D721Med (cell line): ENCODE measurements at regions not wholly inside any gene's neighbourhood (a gene's known extent, or its start where the extent isn't known, plus 50 kb on each side); places are given as distances from the start of the nearest gene placed in this dataset.

Experiments
- DNase-seq: peaks from one replicate; pipeline ENCODE4 v3.0.0; 2011; ENCODE audit warnings: low spot score; ENCODE audit not compliant: insufficient read length
- FAIRE-seq: peaks from 2 replicates; lab custom pipeline; 2011; peaks lifted over from hg19 to GRCh38; lab: Jason Lieb, UNC
- CTCF ChIP-seq: IDR thresholded peaks from 2 replicates; pipeline ENCODE4 v1.5.1; 2012; ENCODE audit warnings: mild to moderate bottlenecking, control low read depth; ENCODE audit not compliant: insufficient read depth; ENCODE audit errors: missing control alignments

DNA sequence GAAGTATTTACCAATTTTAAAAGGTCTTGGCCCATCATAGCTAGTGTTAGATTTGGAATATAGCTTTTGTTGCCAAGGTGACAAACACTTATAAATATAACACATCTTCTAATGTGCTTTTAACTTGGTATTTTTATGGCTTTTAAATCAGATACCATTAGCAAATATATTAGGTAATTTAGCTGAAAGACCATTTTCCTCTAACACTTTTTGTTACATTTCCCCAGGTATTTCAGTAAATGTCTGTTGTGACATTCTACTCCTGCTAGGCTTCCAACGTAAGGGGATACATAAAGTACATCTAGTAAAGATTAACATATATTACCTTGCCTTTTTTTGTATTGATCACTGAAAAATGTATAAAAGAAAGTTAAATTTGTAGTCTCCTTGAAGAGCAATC lies 75.0 kb upstream of the SEM1 start:
- no peak for DNase-seq
- FAIRE-seq = no peak
- no peak for TF ChIP-seq CTCF

GRCh38 chr7:96786261-96786997 lies 76.8 kb upstream of the SEM1 start:
- DNase-seq = no peak
- FAIRE-seq = no peak
- TF ChIP-seq CTCF = no peak

- no peak for DNase-seq
- no peak for TF ChIP-seq CTCF
- no peak for FAIRE-seq
Observed at GRCh38 chr7:96786998-96787395, 77.4 kb upstream of the SEM1 start.

- DNase-seq (no peak), FAIRE-seq (no peak)
- TF ChIP-seq CTCF = no peak
Observed at GRCh38 chr7:96789914-96790313, 80.3 kb upstream of the SEM1 start.

DNA sequence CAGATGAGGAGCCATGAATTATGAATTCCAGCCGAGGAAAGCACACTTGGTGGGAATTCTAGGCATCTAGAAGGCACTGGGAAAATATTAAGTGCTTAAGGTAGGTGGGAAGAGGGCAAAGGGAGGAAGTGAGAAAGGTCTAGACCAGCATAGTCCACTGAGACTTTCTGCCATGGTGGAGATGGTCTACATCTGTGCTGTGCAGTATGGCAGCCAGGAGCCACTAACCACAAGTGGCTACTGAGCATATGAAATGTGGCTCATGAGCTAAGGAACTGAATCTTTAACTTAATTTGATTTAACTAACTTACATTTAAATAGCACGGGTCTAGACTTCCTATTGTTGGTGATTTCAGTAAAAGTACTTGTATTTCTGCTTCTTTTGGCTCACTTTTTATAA lies 82.5 kb upstream of the SEM1 start:
- no peak for FAIRE-seq

DNA sequence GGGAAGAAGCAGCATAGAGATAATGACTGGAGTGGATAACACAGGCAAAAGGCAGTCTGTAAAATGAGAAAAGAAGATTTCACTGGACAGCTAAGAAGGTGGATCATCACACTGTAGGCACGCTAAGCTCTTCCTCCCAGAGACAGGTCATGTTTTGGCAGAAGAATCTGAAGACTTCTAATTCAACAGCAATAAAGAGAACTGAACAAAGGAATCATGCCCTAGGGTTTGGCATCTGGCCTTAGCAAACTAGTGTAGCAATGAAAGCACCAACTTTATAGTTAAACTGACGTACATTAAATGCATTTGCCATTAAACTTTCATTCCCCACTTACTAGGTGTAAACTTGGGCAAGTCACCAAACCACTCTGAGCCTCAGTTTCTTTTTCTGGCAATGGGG lies 84.4 kb upstream of the SEM1 start:
- no peak for TF ChIP-seq CTCF
- DNase-seq (no peak), FAIRE-seq (no peak)

More for the DNA sequence above, 82.5 kb upstream of the SEM1 start:
- DNase-seq = no peak
- no peak for TF ChIP-seq CTCF

DNA sequence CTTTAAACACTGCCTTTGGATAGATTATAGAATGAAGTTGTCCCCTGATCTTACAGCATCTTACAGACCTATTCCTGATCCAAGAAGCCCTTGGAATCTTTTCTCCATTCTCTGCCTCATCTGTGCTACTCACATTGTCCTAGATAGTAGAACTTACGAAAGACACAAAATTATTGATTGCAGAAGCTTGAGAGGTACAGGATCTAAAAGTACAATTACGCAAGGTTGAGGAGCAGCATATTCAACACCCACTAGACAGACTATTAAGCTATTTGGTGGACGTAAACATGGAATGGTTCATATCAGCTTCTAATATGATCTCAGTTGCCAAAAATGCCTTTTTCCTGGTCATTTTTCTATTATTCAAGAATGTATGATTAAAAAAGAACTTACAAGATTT lies 90.5 kb upstream of the SEM1 start:
- DNase-seq = no peak

More for the DNA sequence above, 90.5 kb upstream of the SEM1 start:
- no peak for FAIRE-seq
- TF ChIP-seq CTCF = no peak
